Peyer's patch (tissue), 4 donors: ENCODE measurements at regions not wholly inside any gene's neighbourhood (a gene's known extent, or its start where the extent isn't known, plus 50 kb on each side); places are given as distances from the start of the nearest gene placed in this dataset.

Experiments
- CTCF ChIP-seq, 6 experiments: fragments of 450-650 bp in 4 of 6; fragments of 200-600 bp in 2 of 6; sonication (generic) in 1 of 6; IDR thresholded peaks; one replicate each; pipeline ENCODE4 v1.5.1; 2017 to 2019; ENCODE audit warnings: antibody characterized with exemption in 6 of 6, mild to moderate bottlenecking in 3 of 6, moderate library complexity in 1 of 6
- POLR2A ChIP-seq, 2 donors: fragments of 450-650 bp; IDR thresholded peaks; one replicate each; pipeline ENCODE4 v1.5.1; 2017; ENCODE audit warnings: antibody characterized with exemption in 2 of 2, mild to moderate bottlenecking in 2 of 2, moderate library complexity in 2 of 2

GRCh38 chr19:28244966-28245365 is 968.0 kb downstream of the UQCRFS1 start:
- TF ChIP-seq CTCF (IDR thresholded peaks at IDR 0.05) (no peak), POLR2A (IDR thresholded peaks at IDR 0.05) (no peak)
